Astrocyte (in vitro differentiated cells and primary cell): ENCODE measurements at regions not wholly inside any gene's neighbourhood (a gene's known extent, or its start where the extent isn't known, plus 50 kb on each side); places are given as distances from the start of the nearest gene placed in this dataset.

Source experiments
- DNase-seq: peaks from one replicate; pipeline ENCODE4 v3.0.0-alpha.2; 2010; ENCODE audit warnings: low read depth
- FAIRE-seq: peaks from 2 replicates; lab custom pipeline; 2011; peaks lifted over from hg19 to GRCh38; lab: Jason Lieb, UNC
- H2AFZ ChIP-seq: 2 replicates; pipeline ENCODE4 v1.6.0; 2012; ENCODE audit warnings: low read depth, low read length, inconsistent platforms
- H3K27ac ChIP-seq: 2 replicates; pipeline ENCODE4 v1.5.1; 2011; ENCODE audit warnings: low read depth, low read length, inconsistent platforms
- H3K27me3 ChIP-seq: 2 replicates; pipeline ENCODE4 v1.6.0; 2011; ENCODE audit warnings: low read length, inconsistent platforms; ENCODE audit not compliant: insufficient read depth
- H3K36me3 ChIP-seq: 2 replicates; pipeline ENCODE4 v1.5.1; 2011; ENCODE audit warnings: low read length, inconsistent platforms; ENCODE audit not compliant: insufficient read depth
- H3K4me1 ChIP-seq: 2 replicates; pipeline ENCODE4 v1.5.1; 2011; ENCODE audit warnings: low read length, inconsistent platforms; ENCODE audit not compliant: insufficient read depth
- H3K4me2 ChIP-seq: 2 replicates; pipeline ENCODE4 v1.6.0; 2012; ENCODE audit warnings: low read length, inconsistent platforms
- H3K4me3 ChIP-seq: 2 replicates; pipeline ENCODE4 v1.5.1; 2011; ENCODE audit warnings: low read depth, mild to moderate bottlenecking, low read length, inconsistent platforms; ENCODE audit not compliant: insufficient read depth
- H3K79me2 ChIP-seq: 2 replicates; pipeline ENCODE4 v1.6.0; 2012; ENCODE audit warnings: mild to moderate bottlenecking, low read length, inconsistent platforms; ENCODE audit not compliant: insufficient read depth
- H3K9ac ChIP-seq: 2 replicates; pipeline ENCODE4 v1.6.0; 2012; ENCODE audit warnings: mild to moderate bottlenecking, low read length, inconsistent platforms
- H3K9me3 ChIP-seq: 2 replicates; pipeline ENCODE4 v1.5.1; 2012; ENCODE audit warnings: low read depth, mild to moderate bottlenecking, low read length, inconsistent platforms; ENCODE audit not compliant: insufficient read depth
- H4K20me1 ChIP-seq: 2 replicates; pipeline ENCODE4 v1.6.0; 2012; ENCODE audit warnings: low read length, inconsistent platforms; ENCODE audit not compliant: insufficient read depth
- H3K27ac Mint-ChIP-seq: one replicate; pipeline ENCODE4 v1.8.0; 2021; ENCODE audit warnings: mild to moderate bottlenecking, mixed read lengths; ENCODE audit not compliant: unreplicated experiment
- H3K27me3 Mint-ChIP-seq: one replicate; pipeline ENCODE4 v1.8.0; 2021; ENCODE audit warnings: low read depth, mixed read lengths; ENCODE audit not compliant: unreplicated experiment
- H3K36me3 Mint-ChIP-seq: one replicate; pipeline ENCODE4 v1.8.0; 2021; ENCODE audit warnings: low read depth, mixed read lengths; ENCODE audit not compliant: unreplicated experiment
- H3K4me1 Mint-ChIP-seq: one replicate; pipeline ENCODE4 v1.8.0; 2021; ENCODE audit warnings: low read depth, mixed read lengths; ENCODE audit not compliant: unreplicated experiment
- H3K4me3 Mint-ChIP-seq: one replicate; pipeline ENCODE4 v1.8.0; 2021; ENCODE audit warnings: mild to moderate bottlenecking, moderate library complexity, mixed read lengths; ENCODE audit not compliant: unreplicated experiment
- H3K9me3 Mint-ChIP-seq: one replicate; pipeline ENCODE4 v1.8.0; 2021; ENCODE audit warnings: mild to moderate bottlenecking, mixed read lengths; ENCODE audit not compliant: unreplicated experiment
- EZH2 ChIP-seq: IDR thresholded peaks from 2 replicates; pipeline ENCODE4 v1.6.1; 2012; ENCODE audit warnings: mild to moderate bottlenecking, low read length, inconsistent platforms; ENCODE audit not compliant: insufficient read depth
- TF ChIP-seq, protein P1 (sequence below): IDR thresholded peaks from 2 replicates; pipeline ENCODE4 v1.5.1; 2011; ENCODE audit warnings: low read depth, mild to moderate bottlenecking, inconsistent platforms, low read length, moderate library complexity; ENCODE audit not compliant: insufficient read depth

DNA sequence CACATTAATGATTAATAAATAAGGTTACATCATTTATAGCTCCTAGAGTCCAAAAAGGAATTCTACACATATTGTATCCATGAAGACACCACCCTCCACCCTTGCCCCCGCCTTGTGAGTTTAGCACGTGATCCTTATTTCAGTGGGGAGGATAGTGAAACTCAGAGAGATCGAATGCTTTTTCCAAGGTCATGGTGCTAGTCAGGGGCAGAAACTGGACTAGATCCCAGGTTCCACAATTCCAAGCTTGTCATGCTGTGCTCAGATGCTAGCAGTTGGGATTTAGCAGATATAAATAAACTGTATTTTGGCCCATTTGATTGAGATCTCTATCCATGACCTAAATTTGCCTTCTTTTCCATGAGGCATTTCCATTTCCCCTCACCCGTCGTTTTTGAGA lies 227.4 kb upstream of the THRB start:
- H3K9me3 Mint-ChIP-seq, result no peaks in the 10 kb centered on the region
- no peak for TF ChIP-seq EZH2
- TF ChIP-seq, protein P1, sequence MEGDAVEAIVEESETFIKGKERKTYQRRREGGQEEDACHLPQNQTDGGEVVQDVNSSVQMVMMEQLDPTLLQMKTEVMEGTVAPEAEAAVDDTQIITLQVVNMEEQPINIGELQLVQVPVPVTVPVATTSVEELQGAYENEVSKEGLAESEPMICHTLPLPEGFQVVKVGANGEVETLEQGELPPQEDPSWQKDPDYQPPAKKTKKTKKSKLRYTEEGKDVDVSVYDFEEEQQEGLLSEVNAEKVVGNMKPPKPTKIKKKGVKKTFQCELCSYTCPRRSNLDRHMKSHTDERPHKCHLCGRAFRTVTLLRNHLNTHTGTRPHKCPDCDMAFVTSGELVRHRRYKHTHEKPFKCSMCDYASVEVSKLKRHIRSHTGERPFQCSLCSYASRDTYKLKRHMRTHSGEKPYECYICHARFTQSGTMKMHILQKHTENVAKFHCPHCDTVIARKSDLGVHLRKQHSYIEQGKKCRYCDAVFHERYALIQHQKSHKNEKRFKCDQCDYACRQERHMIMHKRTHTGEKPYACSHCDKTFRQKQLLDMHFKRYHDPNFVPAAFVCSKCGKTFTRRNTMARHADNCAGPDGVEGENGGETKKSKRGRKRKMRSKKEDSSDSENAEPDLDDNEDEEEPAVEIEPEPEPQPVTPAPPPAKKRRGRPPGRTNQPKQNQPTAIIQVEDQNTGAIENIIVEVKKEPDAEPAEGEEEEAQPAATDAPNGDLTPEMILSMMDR, result no peak
- Histone ChIP-seq H3K27me3 (no peaks in the 10 kb centered on the region), H3K4me3 (no peak overlapping the region), H3K4me1 (no peaks in the 10 kb centered on the region), H3K27ac (no peak overlapping the region), H3K9ac (no peak overlapping the region), H3K9me3 (no peaks in the 10 kb centered on the region), H4K20me1 (no peaks in the 10 kb centered on the region), H3K79me2 (no peaks in the 10 kb centered on the region), H3K36me3 (no peaks in the 10 kb centered on the region), H3K4me2 (no peak overlapping the region), H2AFZ (no peak overlapping the region)
- peaks cover 4% of the 10 kb centered on the region for H3K27me3 Mint-ChIP-seq
- no peak overlapping the region for H3K27ac Mint-ChIP-seq
- DNase-seq (no peak), FAIRE-seq (no peak)
- H3K4me3 Mint-ChIP-seq, result no peak overlapping the region
- H3K4me1 Mint-ChIP-seq, result no peaks in the 10 kb centered on the region
- H3K36me3 Mint-ChIP-seq, result no peaks in the 10 kb centered on the region

DNA sequence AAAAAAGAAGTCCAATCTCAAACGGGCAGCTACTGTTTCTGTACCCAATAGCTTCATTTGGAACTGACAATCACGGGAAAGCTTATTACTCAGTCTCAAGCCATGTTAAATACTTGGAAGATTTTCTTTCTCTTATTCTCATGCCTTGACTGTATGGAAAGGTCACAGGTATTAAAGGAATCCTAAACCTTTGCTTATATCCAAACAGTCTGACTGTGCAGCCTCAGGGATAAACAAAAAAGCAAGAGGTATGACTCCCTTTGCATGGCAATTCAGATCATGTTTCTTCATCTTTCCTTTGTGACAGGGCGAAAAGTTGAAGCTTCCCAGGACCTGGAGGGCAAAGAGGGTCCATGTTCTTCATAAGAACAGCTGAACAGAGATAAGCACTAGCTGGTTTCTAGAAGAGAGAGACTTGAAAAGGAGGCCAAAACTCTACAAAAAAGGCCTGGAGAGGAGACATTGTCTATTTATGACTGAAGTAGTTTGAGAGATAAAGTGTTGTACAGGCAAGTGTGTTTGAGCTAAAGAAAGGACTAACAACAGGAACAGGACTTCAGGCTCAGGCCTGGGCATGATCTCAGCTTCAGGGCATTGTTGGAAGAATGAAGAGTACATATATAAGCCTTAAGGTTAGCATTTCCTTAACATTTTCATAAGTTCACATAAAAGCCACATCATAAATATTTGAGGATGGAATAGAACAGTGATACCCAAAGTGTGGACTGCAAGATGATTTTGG lies 231.0 kb upstream of the THRB start:
- H2AFZ ChIP-seq, result no peak overlapping the region
- H3K4me3 Mint-ChIP-seq, result no peak overlapping the region

More for the DNA sequence above, 231.0 kb upstream of the THRB start:
- TF ChIP-seq, protein P1, result no peak
- no peak for TF ChIP-seq EZH2
- Histone ChIP-seq H3K4me2 (no peak overlapping the region), H3K27ac (no peak overlapping the region), H3K4me3 (no peak overlapping the region), H4K20me1 (no peaks in the 10 kb centered on the region), H3K9me3 (no peaks in the 10 kb centered on the region), H3K9ac (no peak overlapping the region), H3K36me3 (no peaks in the 10 kb centered on the region), H3K27me3 (no peaks in the 10 kb centered on the region), H3K4me1 (no peaks in the 10 kb centered on the region), H3K79me2 (no peaks in the 10 kb centered on the region)
- Mint-ChIP-seq H3K27me3 (peaks cover 4% of the 10 kb centered on the region), H3K27ac (no peak overlapping the region), H3K36me3 (no peaks in the 10 kb centered on the region), H3K4me1 (no peaks in the 10 kb centered on the region), H3K9me3 (no peaks in the 10 kb centered on the region)
- DNase-seq (no peak), FAIRE-seq (no peak)
